T-helper 22 cell (primary cell): ENCODE measurements at regions not wholly inside any gene's neighbourhood (a gene's known extent, or its start where the extent isn't known, plus 50 kb on each side); places are given as distances from the start of the nearest gene placed in this dataset.
"Not testable (repeated sequence)": the region's sequence is repeated elsewhere in the genome, so short reads cannot be mapped to it uniquely, and the experiment has no call there.

ENCODE experiments used
- DNase-seq: peaks from one replicate; pipeline ENCODE4 v3.0.0-alpha.2; 2020; ENCODE audit warnings: low read depth

GRCh38 chr1:65527707-65528503 is 107.4 kb downstream of the LEPR start:
- DNase-seq = no peak

GRCh38 chr1:65531972-65532570 is 111.6 kb downstream of the LEPR start:
- no peak for DNase-seq

- no peak for DNase-seq
Observed at GRCh38 chr1:65535981-65536380, 115.5 kb downstream of the LEPR start.

GRCh38 chr1:65538086-65538485 is 117.6 kb downstream of the LEPR start:
- no peak for DNase-seq

- no peak for DNase-seq
Observed at GRCh38 chr1:65538664-65539063, 118.2 kb downstream of the LEPR start.

GRCh38 chr1:65539266-65540131 is 119.0 kb downstream of the LEPR start:
- no peak for DNase-seq

GRCh38 chr1:65541161-65541560 is 120.7 kb downstream of the LEPR start:
- DNase-seq = no peak

- no peak for DNase-seq
Observed at GRCh38 chr1:65541865-65542264, 121.4 kb downstream of the LEPR start.

GRCh38 chr1:65542592-65542991 is 122.1 kb downstream of the LEPR start:
- DNase-seq = not testable (repeated sequence)

- DNase-seq = not testable (repeated sequence)
Observed at GRCh38 chr1:65550306-65551010, 130.0 kb downstream of the LEPR start.

- DNase-seq = not testable (repeated sequence)
Observed at GRCh38 chr1:65552484-65552883, 132.0 kb downstream of the LEPR start.

- not testable (repeated sequence) for DNase-seq
Observed at GRCh38 chr1:65554086-65554764, 133.8 kb downstream of the LEPR start.

- no peak for DNase-seq
Observed at GRCh38 chr1:65554829-65555228, 134.4 kb downstream of the LEPR start.

- DNase-seq = no peak
Observed at GRCh38 chr1:65558215-65558614, 137.7 kb downstream of the LEPR start.

GRCh38 chr1:65564493-65564892 is 144.0 kb downstream of the LEPR start:
- no peak for DNase-seq

- DNase-seq = no peak
Observed at GRCh38 chr1:65568285-65568684, 147.8 kb downstream of the LEPR start.

GRCh38 chr1:65572701-65573421 is 152.4 kb downstream of the LEPR start:
- no peak for DNase-seq

GRCh38 chr1:65577278-65577677 is 156.8 kb downstream of the LEPR start:
- no peak for DNase-seq

- DNase-seq = not testable (repeated sequence)
Observed at GRCh38 chr1:65577982-65578381, 157.5 kb downstream of the LEPR start.

- no peak for DNase-seq
Observed at GRCh38 chr1:65581119-65581518, 160.7 kb downstream of the LEPR start.

GRCh38 chr1:65584399-65584798 is 163.9 kb downstream of the LEPR start:
- no peak for DNase-seq
